Daoy (cell line): ENCODE measurements at regions not wholly inside any gene's neighbourhood (a gene's known extent, or its start where the extent isn't known, plus 50 kb on each side); places are given as distances from the start of the nearest gene placed in this dataset.

Source experiments
- DNase-seq: peaks from one replicate; pipeline ENCODE4 v3.0.0-alpha.2; 2015; ENCODE audit warnings: low read depth

GRCh38 chr1:221192055-221192454 lies 312.8 kb downstream of the HLX start:
- DNase-seq: no peak

- DNase-seq: no peak
Observed at GRCh38 chr1:221200464-221200863, 321.2 kb downstream of the HLX start.

- DNase-seq: no peak
Observed at GRCh38 chr1:221201773-221202172, 322.5 kb downstream of the HLX start.

DNA sequence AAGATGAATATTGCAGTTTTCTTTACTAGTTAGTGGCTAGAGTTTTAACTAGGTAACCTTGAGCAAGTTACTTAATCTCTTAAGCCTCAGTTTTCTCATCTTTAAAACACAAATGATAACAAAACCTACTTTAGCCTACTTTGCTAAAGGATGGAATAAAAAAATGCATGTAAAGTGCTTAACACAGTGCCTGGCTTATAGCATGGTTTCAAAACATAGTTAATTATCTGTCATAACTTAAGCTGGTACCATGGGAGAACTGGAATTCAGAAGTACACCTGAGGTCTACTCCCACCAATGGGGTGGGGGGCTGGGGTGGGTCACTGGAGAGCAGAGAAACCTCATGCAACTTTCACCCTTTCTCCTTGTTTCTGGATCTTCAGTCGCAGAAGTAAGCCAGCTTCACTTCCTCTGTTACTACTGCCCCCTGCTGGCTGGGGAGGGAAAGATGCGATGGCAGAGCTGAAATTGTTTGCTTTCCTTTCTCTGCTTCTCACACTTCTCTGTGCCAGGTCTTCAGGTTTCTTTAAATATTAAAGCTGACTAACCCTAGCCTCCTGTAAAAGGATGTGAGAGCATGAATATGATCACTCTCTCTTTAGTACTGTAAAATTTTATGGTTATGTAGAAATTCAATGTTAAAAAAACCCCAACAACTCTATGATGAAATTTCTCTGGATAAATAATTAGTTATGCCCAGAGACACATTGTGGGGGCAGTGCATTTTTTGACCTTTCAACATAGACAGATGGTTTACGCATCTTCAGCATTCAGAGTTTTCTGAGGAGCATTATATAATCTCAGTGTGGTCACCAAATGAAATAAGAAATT lies 324.2 kb downstream of the HLX start:
- DNase-seq: peak; percentile 68

- DNase-seq: no peak
Observed at GRCh38 chr1:221204055-221204833, 325.0 kb downstream of the HLX start.

GRCh38 chr1:221206076-221206475 lies 326.8 kb downstream of the HLX start:
- no peak for DNase-seq

- DNase-seq: no peak
Observed at GRCh38 chr1:221212926-221213325, 333.7 kb downstream of the HLX start.

GRCh38 chr1:221217029-221217428 lies 337.8 kb downstream of the HLX start:
- DNase-seq: peak; percentile 7

DNA sequence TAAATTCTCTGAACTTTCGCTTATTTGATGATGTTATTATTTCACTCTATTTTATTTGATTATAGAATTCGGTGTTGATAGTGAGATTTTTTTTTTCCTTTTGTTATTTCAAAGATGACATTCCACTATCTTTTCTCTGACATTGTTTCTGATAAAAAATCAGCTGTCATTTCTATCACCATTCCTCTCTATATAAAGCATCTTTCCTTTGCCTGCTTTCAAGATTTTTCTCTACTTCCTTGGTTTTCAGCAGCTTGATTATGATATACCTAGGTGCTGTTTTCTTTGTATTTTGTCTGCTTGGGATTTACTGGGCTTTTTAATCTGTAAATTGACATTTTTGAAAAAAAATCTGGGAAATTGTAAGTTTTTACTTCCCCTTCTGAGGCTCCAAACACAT lies 344.0 kb downstream of the HLX start:
- no peak for DNase-seq

DNA sequence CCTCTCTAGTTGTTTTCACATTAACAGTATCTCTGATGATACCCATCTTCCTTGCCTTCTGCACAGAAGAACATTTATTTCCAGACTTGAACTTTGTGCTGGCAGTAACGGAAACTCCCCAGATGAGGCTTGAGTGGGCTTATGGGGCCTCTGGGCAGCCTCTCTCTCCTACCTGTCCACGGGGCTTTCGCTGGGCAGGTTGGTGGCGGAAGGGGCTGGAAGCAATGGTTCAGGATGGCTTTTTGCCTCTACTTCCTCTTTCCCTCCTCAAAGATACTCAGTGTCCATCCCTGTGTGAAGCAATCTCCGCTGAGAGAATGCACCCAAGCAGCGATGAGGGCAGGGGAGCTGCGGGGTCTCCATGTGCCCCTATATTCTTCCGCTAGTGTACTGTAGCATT lies 348.2 kb downstream of the HLX start:
- DNase-seq: no peak

GRCh38 chr1:221227872-221228337 lies 348.7 kb downstream of the HLX start:
- no peak for DNase-seq

GRCh38 chr1:221228594-221228993 lies 349.4 kb downstream of the HLX start:
- no peak for DNase-seq

- no peak for DNase-seq
Observed at GRCh38 chr1:221230605-221231004, 351.4 kb downstream of the HLX start.

DNA sequence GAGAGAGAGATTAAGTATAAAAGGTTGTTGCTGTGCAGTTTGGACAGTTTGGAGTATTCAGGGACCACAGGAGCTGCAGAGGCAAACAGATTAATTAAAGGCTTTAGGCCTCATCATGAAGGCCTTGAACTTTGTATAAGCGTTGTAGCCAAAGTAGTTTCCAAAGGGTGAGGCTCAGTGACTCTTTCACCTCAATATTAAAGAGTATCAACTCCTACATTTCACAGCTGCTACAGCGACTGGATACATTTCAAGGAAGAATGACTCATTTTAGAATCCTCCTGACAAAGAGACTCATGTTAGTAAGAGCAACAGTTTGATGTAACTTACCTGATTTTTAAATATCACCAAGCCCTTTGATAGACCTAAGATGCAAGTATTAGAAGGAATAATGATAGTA lies 355.5 kb downstream of the HLX start:
- peak; percentile 6 for DNase-seq

GRCh38 chr1:221237587-221237986 lies 358.3 kb downstream of the HLX start:
- no peak for DNase-seq

DNA sequence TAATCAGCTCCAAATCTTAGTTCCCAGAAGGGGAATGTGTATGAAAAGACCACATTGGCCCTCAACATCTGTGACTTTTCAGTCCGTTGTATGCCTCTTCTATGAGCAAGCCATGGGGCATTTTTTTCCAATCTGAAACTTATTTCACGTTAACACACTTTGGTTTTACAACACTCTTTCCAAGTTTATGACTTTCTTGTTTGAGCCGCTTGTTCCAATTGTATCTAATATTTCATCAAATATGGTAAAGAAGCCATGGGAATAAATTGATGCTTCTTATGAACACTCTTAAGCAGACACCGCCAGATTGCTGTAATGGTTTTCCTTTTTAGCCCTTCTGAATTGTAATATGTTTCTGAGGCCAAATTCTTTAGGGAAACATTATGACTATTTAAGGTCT lies 359.9 kb downstream of the HLX start:
- no peak for DNase-seq

- peak; percentile 15 for DNase-seq
Observed at GRCh38 chr1:221239792-221240191, 360.5 kb downstream of the HLX start.

DNA sequence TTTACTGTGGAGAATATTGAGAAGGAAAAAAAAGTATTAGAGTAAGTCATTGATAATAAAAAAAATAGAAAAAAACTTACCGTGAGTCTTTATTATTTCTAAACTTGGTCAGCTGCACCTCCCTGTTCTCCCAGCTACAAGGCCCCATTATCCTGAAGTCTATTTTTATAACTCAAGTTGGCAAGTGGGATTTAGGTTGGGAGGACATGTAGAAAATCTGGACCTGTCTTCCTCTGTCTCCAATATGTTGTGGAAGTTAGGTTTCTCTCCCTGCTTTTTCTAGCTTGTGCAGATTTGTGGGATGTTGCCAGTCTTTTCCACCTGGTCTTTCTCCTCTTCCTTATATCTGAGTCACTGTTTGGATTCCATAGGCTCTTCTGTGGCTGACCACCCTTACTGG lies 361.4 kb downstream of the HLX start:
- DNase-seq: peak; percentile 14

DNA sequence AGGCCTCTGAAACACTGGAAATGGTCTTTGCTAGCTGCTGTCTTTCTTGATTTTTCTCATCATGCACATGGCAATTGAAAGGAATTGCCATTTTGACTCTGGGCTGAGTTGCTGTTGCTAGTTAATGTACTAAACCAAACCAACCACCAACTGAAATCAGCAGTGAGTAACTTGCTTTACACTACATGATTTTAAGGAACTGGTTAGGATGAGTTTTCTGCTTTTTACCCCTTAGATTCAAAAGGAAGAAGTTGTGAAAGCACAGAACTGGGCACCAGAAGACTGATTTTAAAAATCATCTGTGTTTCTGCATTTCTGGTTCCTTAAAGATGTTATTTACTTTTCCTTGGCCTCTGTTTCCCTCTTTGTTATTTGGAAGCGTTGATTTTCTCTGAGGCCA lies 361.9 kb downstream of the HLX start:
- DNase-seq: no peak

DNA sequence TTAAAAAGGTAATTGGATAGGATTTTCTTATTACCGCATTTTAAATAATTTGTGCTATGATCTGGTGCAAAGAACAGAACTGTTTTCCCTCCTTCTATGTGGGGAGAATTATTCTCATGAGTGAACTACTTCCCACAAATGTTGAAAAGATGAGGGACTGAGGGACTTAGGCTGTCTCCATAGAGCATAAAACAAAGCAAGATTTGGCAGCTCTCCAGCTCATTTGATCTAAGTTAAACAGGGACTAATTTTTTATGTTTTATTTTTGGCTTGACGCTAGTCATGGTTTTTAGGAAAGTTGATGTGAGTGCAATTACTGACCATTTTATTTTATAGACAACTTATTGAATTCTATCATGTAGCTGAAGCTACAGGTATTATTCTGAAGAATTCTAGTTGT lies 362.3 kb downstream of the HLX start:
- DNase-seq: no peak

GRCh38 chr1:221246067-221246466 lies 366.8 kb downstream of the HLX start:
- no peak for DNase-seq

DNA sequence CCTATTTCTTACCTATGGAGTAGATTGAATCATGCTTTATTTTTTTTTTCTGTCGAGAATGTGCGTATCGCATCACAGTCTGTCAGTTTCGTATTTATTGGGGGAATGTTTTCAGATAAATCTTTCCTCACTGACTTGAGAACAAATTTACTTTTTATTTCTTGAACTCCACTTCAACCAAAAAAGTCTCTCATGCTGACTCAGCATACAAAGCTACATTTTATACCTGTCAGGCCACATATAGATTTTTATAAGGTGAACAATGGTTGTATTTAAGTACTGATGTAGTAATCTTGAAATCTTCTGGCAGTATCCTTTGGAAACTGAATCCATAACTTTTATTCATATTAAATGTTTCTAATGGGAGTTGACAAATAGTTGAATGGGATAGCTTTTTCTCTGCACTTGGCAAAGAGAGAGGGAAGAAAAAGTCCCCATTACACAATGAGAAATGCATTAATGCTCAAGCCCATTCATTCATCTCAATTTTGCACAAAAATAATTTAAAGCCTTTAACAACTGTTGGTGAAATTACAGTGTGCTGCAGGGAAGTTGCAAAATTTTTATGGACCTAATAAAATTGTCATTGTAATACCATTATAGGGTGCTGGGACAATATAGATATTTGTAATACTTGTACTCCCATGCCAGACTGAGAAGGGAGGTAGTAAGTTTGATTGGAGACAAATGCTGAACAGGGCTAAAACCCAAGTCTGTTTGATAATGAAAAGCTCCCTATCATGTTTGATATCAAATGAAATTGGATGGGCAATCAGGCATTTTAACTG lies 367.6 kb downstream of the HLX start:
- no peak for DNase-seq
